Ishikawa (cell line): ENCODE measurements at regions not wholly inside any gene's neighbourhood (a gene's known extent, or its start where the extent isn't known, plus 50 kb on each side); places are given as distances from the start of the nearest gene placed in this dataset.

Experiments used
- CEBPB ChIP-seq: IDR thresholded peaks from 2 replicates; pipeline ENCODE4 v1.6.1; 2012
- CREB1 ChIP-seq: IDR thresholded peaks from 2 replicates; pipeline ENCODE4 v1.6.1; 2012; ENCODE audit warnings: low read depth
- EP300 ChIP-seq: IDR thresholded peaks from 2 replicates; pipeline ENCODE4 v1.6.1; 2012; ENCODE audit warnings: borderline replicate concordance
- NFIC ChIP-seq: IDR thresholded peaks from 2 replicates; pipeline ENCODE4 v1.6.1; 2012
- RAD21 ChIP-seq: IDR thresholded peaks from 2 replicates; pipeline ENCODE4 v1.6.1; 2012; ENCODE audit warnings: low read depth
- TAF1 ChIP-seq: IDR thresholded peaks from 2 replicates; pipeline ENCODE4 v1.6.1; 2012; ENCODE audit warnings: low read depth, mild to moderate bottlenecking
- USF1 ChIP-seq: IDR thresholded peaks from 2 replicates; pipeline ENCODE4 v1.6.1; 2012
- YY1 ChIP-seq: IDR thresholded peaks from 2 replicates; pipeline ENCODE4 v1.6.1; 2012; ENCODE audit warnings: low read depth
- ZBTB7A ChIP-seq: IDR thresholded peaks from 2 replicates; pipeline ENCODE4 v1.6.1; 2012; ENCODE audit warnings: low read depth
- TF ChIP-seq, protein P1 (sequence below): IDR thresholded peaks from 2 replicates; pipeline ENCODE4 v1.6.1; 2012; ENCODE audit warnings: low read depth, mild to moderate bottlenecking

DNA sequence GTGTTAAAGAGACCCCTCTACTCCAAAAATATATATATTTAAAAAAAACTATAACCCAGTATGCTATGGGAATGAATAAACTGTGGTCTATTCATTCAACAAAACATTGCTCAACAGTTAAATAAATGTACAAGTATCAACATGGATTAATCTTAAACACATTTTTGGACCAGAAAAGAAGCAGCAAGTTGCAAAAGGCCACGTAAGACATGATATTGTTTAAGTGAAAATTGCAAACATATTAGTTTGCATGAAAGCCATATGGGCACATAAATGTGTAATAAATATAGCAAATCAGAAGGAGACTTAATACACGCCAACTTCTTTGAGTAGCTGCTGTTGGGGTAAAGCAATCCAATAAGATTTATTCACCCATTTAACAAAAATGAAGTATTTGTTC lies 321.5 kb downstream of the FBXO15 start:
- TF ChIP-seq, protein P1, sequence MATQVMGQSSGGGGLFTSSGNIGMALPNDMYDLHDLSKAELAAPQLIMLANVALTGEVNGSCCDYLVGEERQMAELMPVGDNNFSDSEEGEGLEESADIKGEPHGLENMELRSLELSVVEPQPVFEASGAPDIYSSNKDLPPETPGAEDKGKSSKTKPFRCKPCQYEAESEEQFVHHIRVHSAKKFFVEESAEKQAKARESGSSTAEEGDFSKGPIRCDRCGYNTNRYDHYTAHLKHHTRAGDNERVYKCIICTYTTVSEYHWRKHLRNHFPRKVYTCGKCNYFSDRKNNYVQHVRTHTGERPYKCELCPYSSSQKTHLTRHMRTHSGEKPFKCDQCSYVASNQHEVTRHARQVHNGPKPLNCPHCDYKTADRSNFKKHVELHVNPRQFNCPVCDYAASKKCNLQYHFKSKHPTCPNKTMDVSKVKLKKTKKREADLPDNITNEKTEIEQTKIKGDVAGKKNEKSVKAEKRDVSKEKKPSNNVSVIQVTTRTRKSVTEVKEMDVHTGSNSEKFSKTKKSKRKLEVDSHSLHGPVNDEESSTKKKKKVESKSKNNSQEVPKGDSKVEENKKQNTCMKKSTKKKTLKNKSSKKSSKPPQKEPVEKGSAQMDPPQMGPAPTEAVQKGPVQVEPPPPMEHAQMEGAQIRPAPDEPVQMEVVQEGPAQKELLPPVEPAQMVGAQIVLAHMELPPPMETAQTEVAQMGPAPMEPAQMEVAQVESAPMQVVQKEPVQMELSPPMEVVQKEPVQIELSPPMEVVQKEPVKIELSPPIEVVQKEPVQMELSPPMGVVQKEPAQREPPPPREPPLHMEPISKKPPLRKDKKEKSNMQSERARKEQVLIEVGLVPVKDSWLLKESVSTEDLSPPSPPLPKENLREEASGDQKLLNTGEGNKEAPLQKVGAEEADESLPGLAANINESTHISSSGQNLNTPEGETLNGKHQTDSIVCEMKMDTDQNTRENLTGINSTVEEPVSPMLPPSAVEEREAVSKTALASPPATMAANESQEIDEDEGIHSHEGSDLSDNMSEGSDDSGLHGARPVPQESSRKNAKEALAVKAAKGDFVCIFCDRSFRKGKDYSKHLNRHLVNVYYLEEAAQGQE, result no peak
- TF ChIP-seq CREB1 (no peak), EP300 (no peak), RAD21 (no peak), CEBPB (no peak), USF1 (no peak), NFIC (no peak), YY1 (no peak), TAF1 (no peak), ZBTB7A (no peak)
